ENCODE measurements at regions not wholly inside any gene's neighbourhood (a gene's known extent, or its start where the extent isn't known, plus 50 kb on each side); places are given as distances from the start of the nearest gene placed in this dataset.

DNA sequence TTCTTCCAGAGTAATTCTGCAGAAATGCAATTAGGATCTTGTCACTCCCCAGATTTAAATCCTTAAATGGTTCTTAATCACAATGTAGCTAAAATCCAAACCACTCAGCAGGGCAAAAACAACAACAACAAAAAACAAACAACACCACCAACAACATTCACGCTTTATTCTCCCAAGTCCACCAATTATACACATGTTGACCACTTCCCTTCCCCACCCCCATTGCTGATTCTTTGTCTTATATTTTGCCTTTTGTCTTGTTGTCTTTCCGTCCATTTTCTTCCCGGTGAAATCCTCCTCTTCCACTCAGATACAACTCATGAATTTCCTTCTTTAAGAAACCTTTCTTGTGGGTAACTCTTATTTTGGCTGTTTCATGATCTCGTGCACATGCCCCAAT lies 902.8 kb downstream of the EPHA4 start:
- TF ChIP-seq, protein P1, sequence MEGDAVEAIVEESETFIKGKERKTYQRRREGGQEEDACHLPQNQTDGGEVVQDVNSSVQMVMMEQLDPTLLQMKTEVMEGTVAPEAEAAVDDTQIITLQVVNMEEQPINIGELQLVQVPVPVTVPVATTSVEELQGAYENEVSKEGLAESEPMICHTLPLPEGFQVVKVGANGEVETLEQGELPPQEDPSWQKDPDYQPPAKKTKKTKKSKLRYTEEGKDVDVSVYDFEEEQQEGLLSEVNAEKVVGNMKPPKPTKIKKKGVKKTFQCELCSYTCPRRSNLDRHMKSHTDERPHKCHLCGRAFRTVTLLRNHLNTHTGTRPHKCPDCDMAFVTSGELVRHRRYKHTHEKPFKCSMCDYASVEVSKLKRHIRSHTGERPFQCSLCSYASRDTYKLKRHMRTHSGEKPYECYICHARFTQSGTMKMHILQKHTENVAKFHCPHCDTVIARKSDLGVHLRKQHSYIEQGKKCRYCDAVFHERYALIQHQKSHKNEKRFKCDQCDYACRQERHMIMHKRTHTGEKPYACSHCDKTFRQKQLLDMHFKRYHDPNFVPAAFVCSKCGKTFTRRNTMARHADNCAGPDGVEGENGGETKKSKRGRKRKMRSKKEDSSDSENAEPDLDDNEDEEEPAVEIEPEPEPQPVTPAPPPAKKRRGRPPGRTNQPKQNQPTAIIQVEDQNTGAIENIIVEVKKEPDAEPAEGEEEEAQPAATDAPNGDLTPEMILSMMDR (IDR thresholded peaks at IDR 0.05) = no peak
- TF ChIP-seq ZFX (IDR thresholded peaks at IDR 0.05; ENCODE audit: borderline replicate concordance) = no peak

Measured in 22Rv1 (cell line).